SKM-1 treated with dmso at 0.1 percent for 144 hours (cell line): ENCODE measurements at regions not wholly inside any gene's neighbourhood (a gene's known extent, or its start where the extent isn't known, plus 50 kb on each side); places are given as distances from the start of the nearest gene placed in this dataset.

Experiments
- DNase-seq: peaks from one replicate; lab custom pipeline; 2025; ENCODE audit not compliant: unreplicated experiment; lab: John Stamatoyannopoulos, UW

- DNase-seq = no peak
Measured at GRCh38 chr12:19709889-19710288, 270.6 kb downstream of the AEBP2 start.

- DNase-seq = no peak
Measured at GRCh38 chr12:19710811-19711793, 271.8 kb downstream of the AEBP2 start.

- DNase-seq = no peak
Measured at GRCh38 chr12:19712041-19712440, 272.7 kb downstream of the AEBP2 start.

- DNase-seq = no peak
Measured at GRCh38 chr12:19718401-19718800, 279.1 kb downstream of the AEBP2 start.

- no peak for DNase-seq
Measured at GRCh38 chr12:19719672-19720071, 280.4 kb downstream of the AEBP2 start.

GRCh38 chr12:19726122-19726521, 286.8 kb downstream of the AEBP2 start:
- DNase-seq = no peak

GRCh38 chr12:19726592-19726991, 287.3 kb downstream of the AEBP2 start:
- no peak for DNase-seq

GRCh38 chr12:19737019-19737418, 297.7 kb downstream of the AEBP2 start:
- DNase-seq = no peak

GRCh38 chr12:19739195-19739776, 300.0 kb downstream of the AEBP2 start:
- DNase-seq = peak; percentile 13

GRCh38 chr12:19740472-19741131, 301.3 kb downstream of the AEBP2 start:
- DNase-seq = no peak

GRCh38 chr12:19741132-19741489, 301.8 kb downstream of the AEBP2 start:
- DNase-seq = no peak

GRCh38 chr12:19744705-19745218, 305.5 kb downstream of the AEBP2 start:
- DNase-seq = no peak

GRCh38 chr12:19746471-19746870, 307.2 kb downstream of the AEBP2 start:
- DNase-seq = no peak

- no peak for DNase-seq
Measured at GRCh38 chr12:19749906-19750574, 310.7 kb downstream of the AEBP2 start.

- DNase-seq = no peak
Measured at GRCh38 chr12:19751078-19751477, 311.8 kb downstream of the AEBP2 start.

GRCh38 chr12:19752712-19753111, 313.4 kb downstream of the AEBP2 start:
- DNase-seq = no peak

GRCh38 chr12:19755136-19755535, 315.8 kb downstream of the AEBP2 start:
- no peak for DNase-seq

- DNase-seq = no peak
Measured at GRCh38 chr12:19757317-19757877, 318.1 kb downstream of the AEBP2 start.

GRCh38 chr12:19759227-19759626, 319.9 kb downstream of the AEBP2 start:
- DNase-seq = no peak

GRCh38 chr12:19760611-19761010, 321.3 kb downstream of the AEBP2 start:
- DNase-seq = no peak

- DNase-seq = peak; percentile 71
Measured at GRCh38 chr12:19761463-19761862, 322.2 kb downstream of the AEBP2 start.
